GM12892 (cell line): ENCODE measurements at regions not wholly inside any gene's neighbourhood (a gene's known extent, or its start where the extent isn't known, plus 50 kb on each side); places are given as distances from the start of the nearest gene placed in this dataset.

Experiments
- POLR2A ChIP-seq: IDR thresholded peaks from 2 replicates; pipeline ENCODE4 v1.6.1; 2011; ENCODE audit warnings: low read depth, low read length, control low read depth
- POLR2AphosphoS5 ChIP-seq: IDR thresholded peaks from 2 replicates; pipeline ENCODE4 v1.6.1; 2011; ENCODE audit warnings: low read depth, low read length, control low read depth
- TAF1 ChIP-seq: IDR thresholded peaks from 2 replicates; pipeline ENCODE4 v1.6.1; 2011; ENCODE audit warnings: low read depth, mild to moderate bottlenecking, control low read depth, low read length, borderline replicate concordance

- no peak for TF ChIP-seq POLR2A
- no peak for TF ChIP-seq POLR2AphosphoS5
- TF ChIP-seq TAF1, result no peak
Observed at GRCh38 chr5:136799806-136800372, 434.5 kb upstream of the TRPC7 start.
